ENCODE measurements at regions not wholly inside any gene's neighbourhood (a gene's known extent, or its start where the extent isn't known, plus 50 kb on each side); places are given as distances from the start of the nearest gene placed in this dataset.

DNA sequence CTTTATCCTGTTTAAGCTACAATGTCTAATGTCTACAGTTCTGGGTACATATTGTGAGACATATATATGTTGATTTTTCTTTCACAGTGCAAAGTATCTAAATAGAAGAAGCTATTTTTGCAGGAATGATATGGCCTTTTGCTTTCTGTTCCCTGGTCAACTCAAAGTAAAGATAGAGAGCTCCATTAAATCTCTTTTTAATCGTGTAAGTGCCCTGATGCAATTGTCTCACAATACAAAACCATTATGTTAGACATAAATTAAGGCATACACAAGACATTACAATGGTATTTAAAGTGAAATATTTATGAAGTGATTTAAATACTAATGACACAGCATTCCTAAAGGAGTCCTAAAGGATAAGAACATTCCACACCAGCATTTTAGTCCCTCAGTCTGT is 1559.7 kb upstream of the AGA start:
- H3K79me2 ChIP-seq (ENCODE audit: low read length) = no peaks in the 10 kb centered on the region
- H3K9me3 ChIP-seq (ENCODE audit: low read length) = no peaks in the 10 kb centered on the region
- no peak overlapping the region for H3K27ac ChIP-seq (ENCODE audit: low read length)
- H3K27me3 ChIP-seq (ENCODE audit: low read length) = no peaks in the 10 kb centered on the region
- H3K4me1 ChIP-seq (ENCODE audit: low read length) = no peaks in the 10 kb centered on the region
- no peak overlapping the region for H2AFZ ChIP-seq (ENCODE audit: low read length)
- H3K9ac ChIP-seq (ENCODE audit: low read length) = no peak overlapping the region
- no peaks in the 10 kb centered on the region for H4K20me1 ChIP-seq (ENCODE audit: insufficient read depth, low read depth, low read length)
- no peaks in the 10 kb centered on the region for H3K36me3 ChIP-seq (ENCODE audit: insufficient read depth, low read length)
- DNase-seq = no peak
- no peak overlapping the region for H3K4me3 ChIP-seq (ENCODE audit: low read length)
- H3K4me2 ChIP-seq (ENCODE audit: low read depth, low read length, poor library complexity, severe bottlenecking) = no peak overlapping the region
- H3K9me2 ChIP-seq (replicated peaks; ENCODE audit: insufficient read depth, low read length) = no peaks in the 10 kb centered on the region

DNA sequence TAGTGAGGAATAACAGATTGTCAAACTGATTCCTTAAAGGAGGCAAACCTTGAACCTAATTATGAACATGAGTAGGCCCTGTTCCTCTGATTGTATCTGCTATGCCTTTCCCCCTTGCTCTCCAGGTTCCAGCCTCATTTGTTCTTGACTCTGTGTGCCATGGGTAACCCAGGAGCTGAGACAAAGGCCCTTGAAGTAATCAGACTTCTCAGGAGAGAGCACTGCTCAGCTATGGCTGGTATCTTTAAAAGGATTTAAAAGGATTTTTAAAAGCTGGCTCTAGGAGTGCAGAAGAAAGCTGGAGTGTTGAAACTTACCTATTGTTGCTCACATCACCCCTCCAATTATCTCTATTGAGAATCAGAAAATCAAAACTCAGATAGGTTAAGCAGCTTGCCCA is 1565.5 kb upstream of the AGA start:
- no peaks in the 10 kb centered on the region for H3K79me2 ChIP-seq (ENCODE audit: low read length)
- no peaks in the 10 kb centered on the region for H3K27me3 ChIP-seq (ENCODE audit: low read length)
- H3K4me2 ChIP-seq (ENCODE audit: low read depth, low read length, poor library complexity, severe bottlenecking) = no peak overlapping the region
- no peak overlapping the region for H3K4me3 ChIP-seq (ENCODE audit: low read length)
- H4K20me1 ChIP-seq (ENCODE audit: insufficient read depth, low read depth, low read length) = no peaks in the 10 kb centered on the region
- no peaks in the 10 kb centered on the region for H3K9me2 ChIP-seq (replicated peaks; ENCODE audit: insufficient read depth, low read length)
- no peak overlapping the region for H2AFZ ChIP-seq (ENCODE audit: low read length)
- H3K36me3 ChIP-seq (ENCODE audit: insufficient read depth, low read length) = no peaks in the 10 kb centered on the region
- H3K4me1 ChIP-seq (ENCODE audit: low read length) = no peaks in the 10 kb centered on the region
- H3K9me3 ChIP-seq (ENCODE audit: low read length) = no peaks in the 10 kb centered on the region
- H3K9ac ChIP-seq (ENCODE audit: low read length) = no peak overlapping the region
- no peak for DNase-seq
- no peak overlapping the region for H3K27ac ChIP-seq (ENCODE audit: low read length)

DNA sequence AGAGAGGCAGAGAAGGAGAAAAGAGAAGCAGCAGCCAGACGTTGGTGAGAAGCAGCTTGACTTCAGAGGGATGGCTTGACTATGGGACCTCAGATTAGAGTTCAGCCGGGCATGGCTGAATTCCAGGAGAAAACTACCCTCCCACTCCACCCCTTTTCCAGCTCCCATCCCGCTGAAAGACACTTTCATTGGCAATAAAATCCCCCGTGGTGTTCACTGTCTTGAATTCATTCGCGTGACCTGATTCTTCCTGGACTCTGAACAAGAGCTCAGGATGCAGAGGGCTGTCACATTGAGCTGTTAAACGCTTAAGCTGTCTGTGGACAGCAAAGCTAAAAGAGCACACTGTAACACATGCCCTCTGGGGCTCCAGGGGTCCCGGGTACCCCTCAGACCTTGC is 1575.3 kb upstream of the AGA start:
- H3K79me2 ChIP-seq (ENCODE audit: low read length) = no peaks in the 10 kb centered on the region
- H2AFZ ChIP-seq (ENCODE audit: low read length) = no peak overlapping the region
- DNase-seq = no peak
- H3K9ac ChIP-seq (ENCODE audit: low read length) = no peak overlapping the region
- no peaks in the 10 kb centered on the region for H3K9me3 ChIP-seq (ENCODE audit: low read length)
- no peaks in the 10 kb centered on the region for H3K36me3 ChIP-seq (ENCODE audit: insufficient read depth, low read length)
- no peak overlapping the region for H3K4me3 ChIP-seq (ENCODE audit: low read length)
- no peaks in the 10 kb centered on the region for H4K20me1 ChIP-seq (ENCODE audit: insufficient read depth, low read depth, low read length)
- H3K27me3 ChIP-seq (ENCODE audit: low read length) = no peaks in the 10 kb centered on the region
- H3K9me2 ChIP-seq (replicated peaks; ENCODE audit: insufficient read depth, low read length) = no peaks in the 10 kb centered on the region
- H3K4me2 ChIP-seq (ENCODE audit: low read depth, low read length, poor library complexity, severe bottlenecking) = no peak overlapping the region
- H3K27ac ChIP-seq (ENCODE audit: low read length) = no peak overlapping the region
- no peaks in the 10 kb centered on the region for H3K4me1 ChIP-seq (ENCODE audit: low read length)

DNA sequence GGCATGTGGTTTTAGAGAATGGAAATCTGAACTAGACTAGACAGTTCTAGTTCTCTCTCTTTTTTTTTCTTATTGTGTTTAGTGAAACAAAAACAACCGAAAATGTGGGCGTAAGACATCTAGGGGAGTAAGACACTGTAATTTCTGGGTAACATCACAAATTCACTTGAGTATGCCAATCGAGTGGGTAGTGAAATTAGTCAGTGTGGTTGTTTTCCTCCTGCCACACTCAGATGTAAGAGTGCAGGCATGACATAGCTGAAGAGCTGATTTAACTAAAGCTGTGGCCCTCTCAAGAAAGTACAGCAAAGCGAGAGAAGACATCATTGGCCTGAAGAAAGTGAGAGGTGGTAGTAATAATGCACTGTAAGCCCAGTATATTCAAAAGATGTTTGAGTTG is 1585.3 kb upstream of the AGA start:
- no peaks in the 10 kb centered on the region for H3K27me3 ChIP-seq (ENCODE audit: low read length)
- H3K27ac ChIP-seq (ENCODE audit: low read length) = no peak overlapping the region
- no peak overlapping the region for H3K4me3 ChIP-seq (ENCODE audit: low read length)
- H4K20me1 ChIP-seq (ENCODE audit: insufficient read depth, low read depth, low read length) = no peaks in the 10 kb centered on the region
- no peak overlapping the region for H3K4me2 ChIP-seq (ENCODE audit: low read depth, low read length, poor library complexity, severe bottlenecking)
- no peak overlapping the region for H2AFZ ChIP-seq (ENCODE audit: low read length)
- no peaks in the 10 kb centered on the region for H3K9me3 ChIP-seq (ENCODE audit: low read length)
- H3K79me2 ChIP-seq (ENCODE audit: low read length) = no peaks in the 10 kb centered on the region
- no peak for DNase-seq
- no peaks in the 10 kb centered on the region for H3K36me3 ChIP-seq (ENCODE audit: insufficient read depth, low read length)
- H3K4me1 ChIP-seq (ENCODE audit: low read length) = no peaks in the 10 kb centered on the region
- no peak overlapping the region for H3K9ac ChIP-seq (ENCODE audit: low read length)
- no peaks in the 10 kb centered on the region for H3K9me2 ChIP-seq (replicated peaks; ENCODE audit: insufficient read depth, low read length)

DNA sequence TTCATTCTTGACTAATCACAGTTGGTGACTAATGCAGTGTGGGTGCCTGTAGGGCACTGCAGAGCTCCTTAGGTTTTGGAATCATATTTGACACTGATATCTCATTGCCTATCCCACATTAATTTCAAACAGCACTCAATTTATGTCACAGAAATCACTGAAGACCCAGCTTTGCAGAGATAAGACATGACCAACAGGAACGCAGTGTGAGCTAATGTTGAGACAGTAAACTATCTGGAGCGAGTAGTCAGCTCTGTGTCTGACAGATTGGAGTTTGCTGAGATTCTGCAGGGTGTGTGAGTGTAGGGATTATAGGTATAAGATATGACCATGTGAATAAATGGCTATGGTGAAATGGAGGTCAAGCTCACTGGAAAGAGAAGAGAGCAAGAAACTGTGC is 1586.1 kb upstream of the AGA start:
- Histone ChIP-seq H3K9me3 (ENCODE audit: low read length) (no peaks in the 10 kb centered on the region), H3K27ac (ENCODE audit: low read length) (no peak overlapping the region), H4K20me1 (ENCODE audit: insufficient read depth, low read depth, low read length) (no peaks in the 10 kb centered on the region), H3K4me3 (ENCODE audit: low read length) (no peak overlapping the region), H3K36me3 (ENCODE audit: insufficient read depth, low read length) (no peaks in the 10 kb centered on the region), H3K9me2 (replicated peaks; ENCODE audit: insufficient read depth, low read length) (no peaks in the 10 kb centered on the region), H3K27me3 (ENCODE audit: low read length) (no peaks in the 10 kb centered on the region), H3K79me2 (ENCODE audit: low read length) (no peaks in the 10 kb centered on the region), H2AFZ (ENCODE audit: low read length) (no peak overlapping the region), H3K9ac (ENCODE audit: low read length) (no peak overlapping the region), H3K4me1 (ENCODE audit: low read length) (no peaks in the 10 kb centered on the region), H3K4me2 (ENCODE audit: low read depth, low read length, poor library complexity, severe bottlenecking) (no peak overlapping the region)
- DNase-seq = no peak

DNA sequence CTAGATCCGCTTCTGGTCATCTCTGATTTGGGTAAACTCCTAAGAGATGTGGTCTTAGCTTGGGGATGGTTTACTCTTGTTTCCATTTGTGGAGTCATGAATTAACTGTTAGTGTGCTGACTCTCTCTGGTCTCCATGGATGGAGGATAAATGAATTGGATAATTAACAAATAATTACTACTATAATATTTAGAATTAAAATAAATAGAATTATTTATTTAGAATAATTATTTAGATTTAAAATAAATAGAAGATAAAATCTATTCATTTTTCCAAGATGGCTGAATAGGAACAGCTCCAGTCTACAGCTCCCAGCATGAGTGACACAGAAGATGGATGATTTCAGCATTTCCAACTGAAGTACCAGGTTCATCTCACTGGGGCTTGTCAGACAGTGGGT is 1587.4 kb upstream of the AGA start:
- Histone ChIP-seq H4K20me1 (ENCODE audit: insufficient read depth, low read depth, low read length) (no peaks in the 10 kb centered on the region), H3K27ac (ENCODE audit: low read length) (no peak overlapping the region), H2AFZ (ENCODE audit: low read length) (no peak overlapping the region), H3K9me2 (replicated peaks; ENCODE audit: insufficient read depth, low read length) (no peaks in the 10 kb centered on the region), H3K9me3 (ENCODE audit: low read length) (no peaks in the 10 kb centered on the region), H3K4me3 (ENCODE audit: low read length) (no peak overlapping the region), H3K79me2 (ENCODE audit: low read length) (no peaks in the 10 kb centered on the region), H3K27me3 (ENCODE audit: low read length) (no peaks in the 10 kb centered on the region), H3K9ac (ENCODE audit: low read length) (no peak overlapping the region), H3K4me2 (ENCODE audit: low read depth, low read length, poor library complexity, severe bottlenecking) (no peak overlapping the region), H3K36me3 (ENCODE audit: insufficient read depth, low read length) (no peaks in the 10 kb centered on the region), H3K4me1 (ENCODE audit: low read length) (no peaks in the 10 kb centered on the region)
- no peak for DNase-seq

DNA sequence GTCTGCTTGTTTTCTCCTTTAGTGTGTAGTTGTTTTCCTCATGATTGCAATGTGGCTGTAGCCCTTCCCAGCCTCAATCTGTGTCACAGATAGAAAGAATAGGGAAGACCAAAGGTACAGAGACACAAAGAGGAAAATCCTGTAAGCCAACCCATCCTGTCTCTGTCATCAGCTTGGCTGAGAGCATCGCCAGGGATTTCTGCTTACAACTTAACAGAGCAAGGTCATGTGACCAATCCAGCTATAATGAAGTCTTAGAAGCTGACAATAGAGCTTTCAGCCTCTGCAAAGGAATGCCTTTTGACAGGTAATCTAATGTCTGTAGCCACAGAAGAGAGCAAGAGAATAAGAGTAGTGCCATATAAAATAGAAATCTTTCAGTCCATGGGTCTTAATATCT is 1598.0 kb upstream of the AGA start:
- H3K36me3 ChIP-seq (ENCODE audit: insufficient read depth, low read length) = no peaks in the 10 kb centered on the region
- H3K27ac ChIP-seq (ENCODE audit: low read length) = no peak overlapping the region
- H3K9me2 ChIP-seq (replicated peaks; ENCODE audit: insufficient read depth, low read length) = no peaks in the 10 kb centered on the region
- H3K4me2 ChIP-seq (ENCODE audit: low read depth, low read length, poor library complexity, severe bottlenecking) = no peak overlapping the region
- DNase-seq = no peak
- H4K20me1 ChIP-seq (ENCODE audit: insufficient read depth, low read depth, low read length) = no peaks in the 10 kb centered on the region
- no peaks in the 10 kb centered on the region for H3K79me2 ChIP-seq (ENCODE audit: low read length)
- H2AFZ ChIP-seq (ENCODE audit: low read length) = no peak overlapping the region
- no peak overlapping the region for H3K9ac ChIP-seq (ENCODE audit: low read length)
- H3K27me3 ChIP-seq (ENCODE audit: low read length) = no peaks in the 10 kb centered on the region
- H3K4me1 ChIP-seq (ENCODE audit: low read length) = no peaks in the 10 kb centered on the region
- H3K4me3 ChIP-seq (ENCODE audit: low read length) = no peak overlapping the region
- H3K9me3 ChIP-seq (ENCODE audit: low read length) = no peaks in the 10 kb centered on the region

DNA sequence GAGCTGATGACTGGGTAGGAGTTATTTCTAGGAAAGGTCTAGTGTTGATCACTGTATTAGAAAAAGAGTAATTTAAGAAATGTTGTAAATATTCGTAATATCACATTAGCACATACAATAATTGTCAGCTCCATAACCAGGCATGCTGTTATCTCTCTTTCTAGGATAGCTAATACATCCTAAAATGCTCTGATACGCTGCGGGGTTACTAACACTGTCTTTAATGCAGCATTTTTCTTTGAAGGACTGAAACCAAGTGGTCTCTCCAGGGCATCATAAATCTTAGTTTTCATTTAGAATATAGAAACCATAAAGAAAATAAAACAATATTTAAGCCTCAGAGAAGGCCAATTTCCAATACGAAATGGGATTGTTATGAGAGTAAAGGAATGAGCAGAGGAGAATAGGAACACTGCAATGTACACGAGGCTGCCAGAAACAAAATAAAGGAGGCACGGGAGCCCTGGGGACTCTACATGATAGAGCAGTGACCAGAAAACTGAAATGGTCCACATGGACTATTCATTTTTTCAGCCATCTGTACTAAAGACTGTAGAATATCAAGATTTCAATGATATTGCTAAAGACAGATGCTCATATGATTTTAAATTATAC is 1606.7 kb upstream of the AGA start:
- Histone ChIP-seq H3K4me1 (ENCODE audit: low read length) (no peaks in the 10 kb centered on the region), H3K9me2 (replicated peaks; ENCODE audit: insufficient read depth, low read length) (no peaks in the 10 kb centered on the region), H3K79me2 (ENCODE audit: low read length) (no peaks in the 10 kb centered on the region)

DNA sequence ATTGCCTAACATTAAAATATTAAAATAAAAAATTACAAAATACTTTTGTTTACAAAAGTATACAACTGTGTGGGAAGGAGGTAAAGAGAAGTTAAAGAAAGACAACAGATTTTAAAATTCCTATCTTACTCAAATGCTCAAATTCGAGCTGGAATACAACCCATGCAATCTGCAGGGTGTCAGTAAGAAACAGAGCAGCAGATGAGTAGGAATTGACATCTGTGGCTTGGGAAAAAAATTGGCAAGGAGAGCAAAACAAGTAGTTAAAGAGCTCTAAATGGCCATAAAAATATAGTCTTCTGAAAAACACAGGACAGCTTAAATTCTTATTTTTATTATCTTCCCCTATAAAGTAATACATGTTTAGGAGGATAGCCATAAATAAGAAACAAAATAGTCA is 1609.0 kb upstream of the AGA start:
- H3K9me2 ChIP-seq (replicated peaks; ENCODE audit: insufficient read depth, low read length) = no peaks in the 10 kb centered on the region
- no peaks in the 10 kb centered on the region for H4K20me1 ChIP-seq (ENCODE audit: insufficient read depth, low read depth, low read length)
- H3K27ac ChIP-seq (ENCODE audit: low read length) = no peak overlapping the region
- H3K4me3 ChIP-seq (ENCODE audit: low read length) = no peak overlapping the region
- no peak overlapping the region for H3K9ac ChIP-seq (ENCODE audit: low read length)
- H3K4me2 ChIP-seq (ENCODE audit: low read depth, low read length, poor library complexity, severe bottlenecking) = no peak overlapping the region
- no peak overlapping the region for H2AFZ ChIP-seq (ENCODE audit: low read length)
- no peaks in the 10 kb centered on the region for H3K9me3 ChIP-seq (ENCODE audit: low read length)
- H3K27me3 ChIP-seq (ENCODE audit: low read length) = no peaks in the 10 kb centered on the region
- H3K79me2 ChIP-seq (ENCODE audit: low read length) = no peaks in the 10 kb centered on the region
- no peaks in the 10 kb centered on the region for H3K4me1 ChIP-seq (ENCODE audit: low read length)
- no peaks in the 10 kb centered on the region for H3K36me3 ChIP-seq (ENCODE audit: insufficient read depth, low read length)
- DNase-seq = no peak

More for the DNA sequence above, 1606.7 kb upstream of the AGA start:
- Histone ChIP-seq H3K9me3 (ENCODE audit: low read length) (no peaks in the 10 kb centered on the region), H2AFZ (ENCODE audit: low read length) (no peak overlapping the region), H3K27me3 (ENCODE audit: low read length) (no peaks in the 10 kb centered on the region), H3K27ac (ENCODE audit: low read length) (no peak overlapping the region), H3K4me2 (ENCODE audit: low read depth, low read length, poor library complexity, severe bottlenecking) (no peak overlapping the region), H3K9ac (ENCODE audit: low read length) (no peak overlapping the region), H3K36me3 (ENCODE audit: insufficient read depth, low read length) (no peaks in the 10 kb centered on the region), H3K4me3 (ENCODE audit: low read length) (no peak overlapping the region), H4K20me1 (ENCODE audit: insufficient read depth, low read depth, low read length) (no peaks in the 10 kb centered on the region)
- DNase-seq = no peak
